ENCODE measurements at regions not wholly inside any gene's neighbourhood (a gene's known extent, or its start where the extent isn't known, plus 50 kb on each side); places are given as distances from the start of the nearest gene placed in this dataset.

DNA sequence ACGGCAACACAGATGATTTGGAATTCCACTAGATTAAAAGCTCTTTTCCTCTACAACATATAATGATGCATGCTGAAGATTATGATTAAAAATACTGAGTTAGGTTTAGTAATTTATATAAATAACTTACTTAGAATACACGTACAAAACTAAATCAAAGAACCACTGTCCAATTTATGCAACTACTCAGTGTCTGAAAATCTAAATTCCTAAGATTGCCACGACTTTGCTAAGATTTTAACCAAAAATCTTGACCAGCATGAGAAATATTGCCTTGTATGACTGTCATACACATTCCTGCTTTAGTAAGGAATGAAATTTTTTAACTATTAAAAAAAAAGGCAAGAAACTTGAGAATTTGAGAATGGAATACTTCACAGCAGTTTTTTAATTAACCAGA, 292.4 kb downstream of the ZNF608 start:
- TF ChIP-seq CTCF (IDR thresholded peaks at IDR 0.05) = no peak
- TF ChIP-seq POLR2A (IDR thresholded peaks at IDR 0.05) = no peak
